Left lung (tissue), 4 donors: ENCODE measurements at regions not wholly inside any gene's neighbourhood (a gene's known extent, or its start where the extent isn't known, plus 50 kb on each side); places are given as distances from the start of the nearest gene placed in this dataset.

ENCODE experiments used
- ATAC-seq: fragments of 200-7000 bp; cut with Tn5 transposase; one replicate; pipeline ENCODE4 v1.9.1; 2020; ENCODE audit warnings: moderate library complexity
- DNase-seq, 4 donors: peaks; one replicate each; pipeline ENCODE4 v3.0.0-alpha.2; 2013 to 2020
- H3K27ac ChIP-seq, 2 donors: fragments of 200-600 bp; sonication (generic) in 1 of 2; one replicate each; pipeline versions ENCODE4 v1.5.0 to v1.8.0; 2020 to 2021
- H3K27me3 ChIP-seq, 2 donors: fragments of 200-600 bp; sonication (generic) in 1 of 2; one replicate each; pipeline versions ENCODE4 v1.5.0 to v1.8.0; 2020 to 2021
- H3K36me3 ChIP-seq, 2 donors: fragments of 200-600 bp; sonication (generic) in 1 of 2; one replicate each; pipeline versions ENCODE4 v1.5.0 to v1.8.0; 2020 to 2021
- H3K4me1 ChIP-seq, 2 donors: fragments of 200-600 bp; one replicate each; pipeline ENCODE4 v1.8.0; 2021
- H3K4me3 ChIP-seq, 2 donors: fragments of 200-600 bp; sonication (generic) in 1 of 2; one replicate each; pipeline versions ENCODE4 v1.5.0 to v1.8.0; 2020 to 2021; ENCODE audit warnings: mild to moderate bottlenecking in 1 of 2
- H3K9me3 ChIP-seq, 2 donors: fragments of 200-600 bp; sonication (generic) in 1 of 2; one replicate each; pipeline versions ENCODE4 v1.5.0 to v1.8.0; 2020 to 2021
- intact Hi-C, 2 donors: fragments of 100-400 bp; cut with DNase I; formaldehyde crosslinking; loops; one replicate each; pipeline versions ENCODE4 v1.11.2 to v1.14.2; 2022
- TF ChIP-seq, protein P1 (sequence below), 2 donors: fragments of 200-600 bp; sonication (generic) in 1 of 2; IDR thresholded peaks; one replicate each; pipeline versions ENCODE4 v1.5.0 to v1.8.0; 2021; ENCODE audit warnings: antibody characterized with exemption in 2 of 2
- donor health status: DM: no; HTN: yes; CAD: no.
- donor health status: DM: no; HTN: no; CAD: no.

DNA sequence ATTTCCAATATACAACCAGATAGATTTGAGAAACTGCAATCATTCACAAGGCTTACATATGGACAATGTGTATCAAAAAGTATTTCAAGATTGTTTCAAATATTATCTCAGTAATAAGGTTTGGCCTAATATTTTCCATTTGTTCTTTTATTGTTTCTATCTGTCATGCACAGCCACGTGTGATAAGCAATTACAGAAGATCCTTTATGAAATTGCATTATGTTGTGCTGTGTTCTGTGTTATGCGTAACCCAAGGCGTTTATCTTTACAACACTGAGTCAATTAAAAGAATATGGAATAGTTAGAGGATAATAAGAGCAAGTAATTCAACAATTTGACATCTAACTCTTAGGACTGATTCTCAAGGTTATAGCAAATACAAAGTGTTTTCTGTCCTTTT, 1009.3 kb upstream of the PRMT6 start:
- intact Hi-C loops, result no loop called here
- Histone ChIP-seq H3K4me3 (no peak overlapping the region), H3K27ac (no peak overlapping the region), H3K4me1 (no peaks in the 10 kb centered on the region), H3K36me3 (no peaks in the 10 kb centered on the region), H3K27me3 (no peaks in the 10 kb centered on the region), H3K9me3 (no peaks in the 10 kb centered on the region)
- ATAC-seq, result no peak
- TF ChIP-seq, protein P1, sequence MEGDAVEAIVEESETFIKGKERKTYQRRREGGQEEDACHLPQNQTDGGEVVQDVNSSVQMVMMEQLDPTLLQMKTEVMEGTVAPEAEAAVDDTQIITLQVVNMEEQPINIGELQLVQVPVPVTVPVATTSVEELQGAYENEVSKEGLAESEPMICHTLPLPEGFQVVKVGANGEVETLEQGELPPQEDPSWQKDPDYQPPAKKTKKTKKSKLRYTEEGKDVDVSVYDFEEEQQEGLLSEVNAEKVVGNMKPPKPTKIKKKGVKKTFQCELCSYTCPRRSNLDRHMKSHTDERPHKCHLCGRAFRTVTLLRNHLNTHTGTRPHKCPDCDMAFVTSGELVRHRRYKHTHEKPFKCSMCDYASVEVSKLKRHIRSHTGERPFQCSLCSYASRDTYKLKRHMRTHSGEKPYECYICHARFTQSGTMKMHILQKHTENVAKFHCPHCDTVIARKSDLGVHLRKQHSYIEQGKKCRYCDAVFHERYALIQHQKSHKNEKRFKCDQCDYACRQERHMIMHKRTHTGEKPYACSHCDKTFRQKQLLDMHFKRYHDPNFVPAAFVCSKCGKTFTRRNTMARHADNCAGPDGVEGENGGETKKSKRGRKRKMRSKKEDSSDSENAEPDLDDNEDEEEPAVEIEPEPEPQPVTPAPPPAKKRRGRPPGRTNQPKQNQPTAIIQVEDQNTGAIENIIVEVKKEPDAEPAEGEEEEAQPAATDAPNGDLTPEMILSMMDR (IDR thresholded peaks at IDR 0.05), result no peak
- no peak for DNase-seq

DNA sequence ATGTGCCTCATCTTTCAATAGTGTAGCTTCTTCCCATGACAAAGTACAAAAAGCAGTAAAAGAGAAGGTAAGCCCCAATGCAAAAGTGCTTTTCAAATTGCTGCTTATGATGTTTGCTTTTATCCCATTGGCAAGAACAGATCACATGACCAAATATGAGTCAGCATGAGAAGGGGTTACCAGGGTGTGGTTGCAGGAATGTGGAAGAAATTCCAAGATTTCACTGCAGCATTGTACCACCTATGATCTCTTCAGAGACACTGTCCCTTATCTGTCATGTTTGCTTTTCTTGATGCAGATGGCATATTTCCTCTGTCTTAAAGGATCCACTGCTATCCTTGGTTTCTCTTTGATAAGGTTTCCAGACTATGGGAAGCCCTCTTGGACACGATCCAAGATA, 1006.9 kb upstream of the PRMT6 start:
- H3K4me1 ChIP-seq, result no peaks in the 10 kb centered on the region
- H3K4me3 ChIP-seq, result no peak overlapping the region
- H3K9me3 ChIP-seq, result no peaks in the 10 kb centered on the region
- DNase-seq, result no peak
- TF ChIP-seq, protein P1 (IDR thresholded peaks at IDR 0.05), result no peak
- intact Hi-C loops, result no loop called here
- ATAC-seq, result no peak
- no peaks in the 10 kb centered on the region for H3K27me3 ChIP-seq
- no peaks in the 10 kb centered on the region for H3K36me3 ChIP-seq
- H3K27ac ChIP-seq, result no peak overlapping the region

DNA sequence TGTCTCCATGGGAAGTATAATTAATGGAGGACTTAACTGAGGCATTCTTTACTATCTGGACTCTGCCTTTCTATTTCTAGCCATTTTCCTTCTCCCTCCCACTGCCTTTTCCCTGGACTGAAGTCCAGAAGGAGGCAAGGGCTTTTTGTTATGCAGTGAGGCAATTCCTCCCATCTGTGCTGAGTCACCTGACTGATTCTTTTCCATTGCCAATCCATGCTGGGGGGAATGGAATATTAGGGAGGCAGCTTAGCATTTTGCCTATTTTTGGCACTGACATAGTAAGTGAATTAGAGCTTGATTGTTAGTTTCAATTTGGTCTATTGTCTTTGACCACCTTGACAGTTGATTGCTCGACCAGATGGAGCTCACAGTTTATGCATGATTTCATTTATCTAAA, 1000.6 kb upstream of the PRMT6 start:
- Histone ChIP-seq H3K36me3 (no peaks in the 10 kb centered on the region), H3K4me1 (no peaks in the 10 kb centered on the region), H3K27me3 (no peaks in the 10 kb centered on the region), H3K27ac (no peak overlapping the region), H3K4me3 (no peak overlapping the region), H3K9me3 (no peaks in the 10 kb centered on the region)
- intact Hi-C loops, result no loop called here
- ATAC-seq, result no peak
- TF ChIP-seq, protein P1 (IDR thresholded peaks at IDR 0.05), result no peak
- no peak for DNase-seq

DNA sequence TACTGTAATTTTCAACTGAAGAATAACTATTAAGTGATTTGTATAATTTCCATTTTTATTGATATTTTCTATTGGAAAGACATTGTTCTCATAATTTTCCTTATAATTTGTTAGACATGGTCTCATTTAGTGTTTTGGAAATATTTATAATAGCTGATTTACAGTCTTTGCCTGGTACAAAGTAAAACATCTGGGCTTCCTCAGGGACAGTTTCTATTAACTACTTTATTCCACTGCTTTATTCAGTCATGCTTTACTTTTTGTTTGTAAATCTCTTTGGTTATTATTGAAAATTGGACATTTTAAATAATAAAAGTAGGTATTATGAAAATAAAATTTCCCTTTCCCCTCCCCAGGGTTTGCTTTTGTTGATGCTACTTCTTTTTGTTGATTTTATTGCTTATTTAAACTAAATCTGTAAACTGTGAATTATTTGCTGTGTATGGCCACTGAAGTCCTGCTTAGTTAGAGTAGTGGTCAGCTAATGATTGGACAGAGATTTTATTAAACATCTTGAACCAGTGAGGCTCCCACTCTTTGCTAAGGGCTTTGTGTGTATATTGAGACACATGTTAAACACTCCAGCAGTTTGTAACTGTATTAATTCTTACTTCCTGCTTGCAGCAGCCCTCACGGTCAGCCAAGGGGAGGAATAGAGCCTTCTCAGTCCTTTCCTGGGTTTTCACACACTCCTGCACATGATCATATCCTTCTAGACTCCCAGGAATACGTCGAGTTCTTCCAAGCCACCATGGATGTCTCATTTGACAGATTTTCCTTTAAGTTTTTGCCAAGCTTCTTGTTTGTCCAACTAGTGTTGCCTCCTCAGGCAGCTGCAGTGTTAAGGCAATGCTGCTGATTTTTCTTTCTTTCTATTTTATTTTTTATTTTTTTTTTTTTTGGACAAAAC, 994.6 kb upstream of the PRMT6 start:
- intact Hi-C loops, result no loop called here
- Histone ChIP-seq H3K36me3 (no peaks in the 10 kb centered on the region), H3K9me3 (no peaks in the 10 kb centered on the region), H3K27ac (no peak overlapping the region), H3K4me3 (no peak overlapping the region), H3K4me1 (no peaks in the 10 kb centered on the region), H3K27me3 (no peaks in the 10 kb centered on the region)
- TF ChIP-seq, protein P1 (IDR thresholded peaks at IDR 0.05), result no peak
- ATAC-seq (no peak), DNase-seq (peak in 2 of 4 donors; percentile 2 to 27)

DNA sequence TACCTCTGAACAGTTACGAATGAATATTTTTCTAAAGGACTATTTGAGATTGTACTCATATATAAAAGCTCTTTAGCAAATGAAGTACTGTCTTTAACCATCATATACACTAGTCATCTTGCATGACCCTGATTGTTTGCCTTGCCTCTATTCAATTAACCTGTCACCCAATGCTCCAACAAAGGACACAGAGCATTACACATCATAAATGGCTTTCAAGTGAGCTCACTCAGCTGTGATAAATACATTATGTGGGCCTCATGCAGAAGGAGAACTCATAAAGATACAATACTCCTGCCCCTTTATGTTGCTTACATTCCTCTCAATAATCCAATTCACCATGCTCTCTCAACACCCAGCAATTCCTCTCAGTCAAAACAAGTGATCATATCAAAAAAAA, 993.0 kb upstream of the PRMT6 start:
- DNase-seq (no peak), ATAC-seq (no peak)
- Histone ChIP-seq H3K36me3 (no peaks in the 10 kb centered on the region), H3K4me1 (no peaks in the 10 kb centered on the region), H3K27me3 (no peaks in the 10 kb centered on the region), H3K27ac (no peak overlapping the region), H3K9me3 (no peaks in the 10 kb centered on the region), H3K4me3 (no peak overlapping the region)
- intact Hi-C loops, result no loop called here
- TF ChIP-seq, protein P1 (IDR thresholded peaks at IDR 0.05), result no peak
